Natural killer cell (primary cell): ENCODE measurements at regions not wholly inside any gene's neighbourhood (a gene's known extent, or its start where the extent isn't known, plus 50 kb on each side); places are given as distances from the start of the nearest gene placed in this dataset.
A peak's percentile ranks its signal among the peaks of the same experiment; 100 is the strongest.

ENCODE experiments used
- ATAC-seq, 3 donors: fragments of 150-1000 bp in 2 of 3; fragments of 200-7000 bp in 1 of 3; cut with Tn5 transposase; 1 replicate in 1 of 3; 2 replicates in 2 of 3; pipeline ENCODE4 v1.10.0; 2021; ENCODE audit warnings: mild to moderate bottlenecking in 2 of 3, moderate library complexity in 2 of 3
- DNase-seq, 2 donors: peaks; one replicate each; pipeline versions ENCODE4 v3.0.0 to v3.0.0-alpha.2; 2013 to 2021; ENCODE audit warnings: mixed read lengths in 1 of 2
- H3K27ac ChIP-seq: one replicate; pipeline ENCODE4 v1.5.1; 2013; ENCODE audit warnings: mild to moderate bottlenecking, low read length
- H3K27me3 ChIP-seq: one replicate; pipeline ENCODE4 v1.6.1; 2013; ENCODE audit warnings: low read length; ENCODE audit not compliant: control insufficient read depth, insufficient read depth
- H3K36me3 ChIP-seq: one replicate; pipeline ENCODE4 v1.6.1; 2013; ENCODE audit warnings: low read length; ENCODE audit not compliant: control insufficient read depth, insufficient read depth
- H3K4me1 ChIP-seq: one replicate; pipeline ENCODE4 v1.6.1; 2013; ENCODE audit warnings: low read length; ENCODE audit not compliant: control insufficient read depth, insufficient read depth
- H3K4me3 ChIP-seq: one replicate; pipeline ENCODE4 v1.5.1; 2013; ENCODE audit warnings: low read length
- H3K9me3 ChIP-seq: one replicate; pipeline ENCODE4 v1.6.1; 2013; ENCODE audit warnings: low read length; ENCODE audit not compliant: control insufficient read depth, insufficient read depth
- H3K27ac Mint-ChIP-seq, 2 donors: one replicate each; pipeline ENCODE4 v1.8.0; 2022; ENCODE audit warnings: mild to moderate bottlenecking in 2 of 2, mixed read lengths in 2 of 2, moderate library complexity in 1 of 2
- H3K27me3 Mint-ChIP-seq, 2 donors: one replicate each; pipeline ENCODE4 v1.8.0; 2022; ENCODE audit warnings: low read depth in 2 of 2, mixed read lengths in 2 of 2
- H3K36me3 Mint-ChIP-seq: one replicate; pipeline ENCODE4 v1.8.0; 2022; ENCODE audit warnings: mixed read lengths
- H3K4me1 Mint-ChIP-seq, 2 donors: one replicate each; pipeline ENCODE4 v1.8.0; 2022; ENCODE audit warnings: mixed read lengths in 2 of 2
- H3K4me3 Mint-ChIP-seq: one replicate; pipeline ENCODE4 v1.8.0; 2022; ENCODE audit warnings: mild to moderate bottlenecking, moderate library complexity, mixed read lengths
- H3K9me3 Mint-ChIP-seq, 2 donors: one replicate each; pipeline ENCODE4 v1.8.0; 2022; ENCODE audit warnings: mixed read lengths in 2 of 2
- WGBS: methylation state at CpG from one replicate; pipeline ENCODE4 v1.1.7; 2013; ENCODE audit warnings: missing lambda C conversion rate; ENCODE audit not compliant: insufficient coverage; 5-methylcytosine and 5-hydroxymethylcytosine counted together
- intact Hi-C: fragments of 100-400 bp; cut with micrococcal nuclease; formaldehyde crosslinking; loops from one replicate; pipeline ENCODE4 v1.14.2; 2022
- TF ChIP-seq, protein P1 (sequence below): fragments of 200-600 bp; IDR thresholded peaks from one replicate; pipeline ENCODE4 v1.8.0; 2022; ENCODE audit warnings: antibody characterized with exemption

DNA sequence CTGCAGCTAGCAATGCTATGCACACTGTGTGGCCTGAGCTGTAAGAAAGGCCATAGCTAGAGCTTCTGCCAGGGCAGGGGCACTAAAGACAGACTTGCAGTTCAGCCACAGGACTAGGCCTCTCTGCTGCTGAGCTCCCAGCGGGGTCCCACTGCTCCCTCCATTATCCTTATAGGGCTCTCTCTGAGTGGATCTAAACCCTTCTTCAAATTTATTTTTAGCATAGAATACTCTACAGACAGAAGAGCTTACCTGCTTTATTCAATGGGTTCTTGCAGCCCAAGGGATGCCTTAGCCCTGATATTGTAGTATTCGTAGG lies 100.9 kb upstream of the MLN start:
- Mint-ChIP-seq H3K9me3 (no peaks in the 10 kb centered on the region), H3K4me3 (peak overlapping the region; percentile 51), H3K27ac (peak overlapping the region; percentile 61 to 79), H3K27me3 (peaks cover 30 to 31% of the 10 kb centered on the region in 2 donors), H3K4me1 (peaks cover 73 to 77% of the 10 kb centered on the region in 2 donors), H3K36me3 (no peaks in the 10 kb centered on the region)
- peaks cover 57% of the 10 kb centered on the region for H3K4me1 ChIP-seq
- H3K4me3 ChIP-seq: no peak overlapping the region
- no peak for DNase-seq
- no peaks in the 10 kb centered on the region for H3K27me3 ChIP-seq
- H3K9me3 ChIP-seq: no peaks in the 10 kb centered on the region
- no peaks in the 10 kb centered on the region for H3K36me3 ChIP-seq
- TF ChIP-seq, protein P1, sequence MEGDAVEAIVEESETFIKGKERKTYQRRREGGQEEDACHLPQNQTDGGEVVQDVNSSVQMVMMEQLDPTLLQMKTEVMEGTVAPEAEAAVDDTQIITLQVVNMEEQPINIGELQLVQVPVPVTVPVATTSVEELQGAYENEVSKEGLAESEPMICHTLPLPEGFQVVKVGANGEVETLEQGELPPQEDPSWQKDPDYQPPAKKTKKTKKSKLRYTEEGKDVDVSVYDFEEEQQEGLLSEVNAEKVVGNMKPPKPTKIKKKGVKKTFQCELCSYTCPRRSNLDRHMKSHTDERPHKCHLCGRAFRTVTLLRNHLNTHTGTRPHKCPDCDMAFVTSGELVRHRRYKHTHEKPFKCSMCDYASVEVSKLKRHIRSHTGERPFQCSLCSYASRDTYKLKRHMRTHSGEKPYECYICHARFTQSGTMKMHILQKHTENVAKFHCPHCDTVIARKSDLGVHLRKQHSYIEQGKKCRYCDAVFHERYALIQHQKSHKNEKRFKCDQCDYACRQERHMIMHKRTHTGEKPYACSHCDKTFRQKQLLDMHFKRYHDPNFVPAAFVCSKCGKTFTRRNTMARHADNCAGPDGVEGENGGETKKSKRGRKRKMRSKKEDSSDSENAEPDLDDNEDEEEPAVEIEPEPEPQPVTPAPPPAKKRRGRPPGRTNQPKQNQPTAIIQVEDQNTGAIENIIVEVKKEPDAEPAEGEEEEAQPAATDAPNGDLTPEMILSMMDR: no peak
- H3K27ac ChIP-seq: peak overlapping the region; percentile 75
- intact Hi-C loops: loop anchor here (1.0 to 2.0 kb wide), 3 partner anchors 48 to 161 kb away; partner anchors contain the start of gene LEMD2
- peak in 1 of 3 donors; percentile 23 for ATAC-seq
- 11% methylated on average over 2 of the region's 2 CpGs for WGBS

DNA sequence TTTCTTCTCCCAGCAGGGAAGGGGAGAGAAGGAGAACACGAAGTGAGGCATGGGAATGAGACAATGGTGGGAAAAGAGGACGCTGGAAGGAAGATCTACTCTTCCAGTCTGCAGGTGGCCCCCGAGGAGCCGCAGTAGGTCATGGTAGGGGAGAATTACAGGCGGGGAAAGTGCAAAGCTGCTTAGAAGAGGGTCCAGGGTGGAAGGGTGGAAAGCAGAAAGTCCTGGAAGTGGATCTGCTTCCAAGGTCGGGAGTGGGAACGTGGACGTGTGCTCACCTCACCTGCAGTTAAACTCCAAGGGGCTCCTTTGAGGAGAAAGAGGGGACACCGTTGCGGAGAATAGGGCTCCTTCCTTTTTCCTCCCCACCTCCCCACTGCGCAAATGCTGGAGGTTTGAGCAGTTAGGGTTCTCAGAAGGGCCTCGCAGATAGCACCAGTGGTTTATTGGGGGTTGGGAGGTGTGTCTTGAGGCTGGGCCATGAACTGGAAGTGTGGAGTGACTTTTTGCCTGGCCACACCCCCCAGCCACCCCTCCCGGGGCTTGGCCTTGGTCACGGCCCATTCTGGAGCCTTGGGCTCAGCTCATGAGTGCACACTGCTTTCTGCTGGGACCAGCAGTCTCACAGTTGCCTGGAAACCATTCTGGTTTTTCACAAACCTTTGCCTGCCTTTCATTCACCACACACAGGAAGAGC lies 100.4 kb upstream of the MLN start:
- no peaks in the 10 kb centered on the region for H3K36me3 Mint-ChIP-seq
- intact Hi-C loops: loop anchor here (2.0 kb wide), 2 partner anchors 47 to 115 kb away; partner anchors contain the start of gene LEMD2

DNA sequence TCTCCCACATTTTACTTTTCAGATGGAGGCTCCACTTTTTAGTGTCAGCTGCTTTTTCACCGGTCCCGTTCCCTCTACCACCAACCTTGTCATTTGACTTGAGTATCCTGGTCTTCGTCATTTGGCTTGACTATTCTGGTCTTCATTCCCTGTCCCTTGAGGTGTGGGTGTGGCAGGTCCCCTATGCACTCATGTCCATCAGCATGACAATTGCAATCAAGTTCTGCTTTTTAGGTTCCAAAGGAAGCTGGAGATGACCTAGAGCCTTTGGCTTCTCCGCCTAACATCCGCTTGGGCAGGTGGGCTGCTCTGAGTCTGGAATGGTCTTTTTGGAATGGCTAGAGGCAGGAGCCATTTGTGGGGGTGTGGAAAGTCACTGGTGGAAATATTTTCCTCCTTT lies 99.8 kb upstream of the MLN start:
- H3K27ac ChIP-seq: peak overlapping the region; percentile 75
- 93% methylated on average over 5 of the region's 5 CpGs for WGBS
- no peaks in the 10 kb centered on the region for H3K9me3 ChIP-seq
- no peaks in the 10 kb centered on the region for H3K36me3 ChIP-seq
- peaks cover 2% of the 10 kb centered on the region for H3K27me3 ChIP-seq
- peak overlapping the region; percentile 51 for H3K4me3 Mint-ChIP-seq
- H3K9me3 Mint-ChIP-seq: no peaks in the 10 kb centered on the region
- H3K36me3 Mint-ChIP-seq: no peaks in the 10 kb centered on the region
- intact Hi-C loops: no loop called here
- H3K4me3 ChIP-seq: no peak overlapping the region
- ATAC-seq: no peak
- H3K4me1 ChIP-seq: peaks cover 56% of the 10 kb centered on the region
- DNase-seq: no peak
- TF ChIP-seq, protein P1: no peak
- peak overlapping the region; percentile 61 to 79 for H3K27ac Mint-ChIP-seq
- peaks cover 40 to 41% of the 10 kb centered on the region in 2 donors for H3K27me3 Mint-ChIP-seq
- peaks cover 73 to 76% of the 10 kb centered on the region in 2 donors for H3K4me1 Mint-ChIP-seq

More for the DNA sequence above, 100.4 kb upstream of the MLN start:
- Histone ChIP-seq H3K4me1 (peaks cover 57% of the 10 kb centered on the region), H3K27ac (peak overlapping the region; percentile 75), H3K4me3 (no peak overlapping the region), H3K9me3 (no peaks in the 10 kb centered on the region), H3K27me3 (no peaks in the 10 kb centered on the region), H3K36me3 (no peaks in the 10 kb centered on the region)
- peaks cover 34 to 35% of the 10 kb centered on the region in 2 donors for H3K27me3 Mint-ChIP-seq
- ATAC-seq: peak; percentile 68 to 80 (median 80)
- H3K4me3 Mint-ChIP-seq: peak overlapping the region; percentile 51
- TF ChIP-seq, protein P1: no peak
- H3K9me3 Mint-ChIP-seq: no peaks in the 10 kb centered on the region
- WGBS: 27% methylated on average over 11 of the region's 14 CpGs
- DNase-seq: peak; percentile 71 to 89
- peak overlapping the region; percentile 61 to 79 for H3K27ac Mint-ChIP-seq
- peaks cover 73 to 77% of the 10 kb centered on the region in 2 donors for H3K4me1 Mint-ChIP-seq
